ENCODE measurements at regions not wholly inside any gene's neighbourhood (a gene's known extent, or its start where the extent isn't known, plus 50 kb on each side); places are given as distances from the start of the nearest gene placed in this dataset.

- Histone ChIP-seq H2AFZ (ENCODE audit: low read length) (no peak overlapping the region), H4K20me1 (ENCODE audit: insufficient read depth, low read length) (no peaks in the 10 kb centered on the region), H3K4me2 (ENCODE audit: low read depth, low read length) (no peak overlapping the region), H3K4me1 (ENCODE audit: insufficient read depth, low read length) (no peaks in the 10 kb centered on the region), H3K27ac (ENCODE audit: extremely low read length, insufficient read depth, low read length) (no peak overlapping the region), H3K27me3 (ENCODE audit: control insufficient read depth in 1 of 2, insufficient read depth in 2 of 2, low read length in 2 of 2) (peaks cover 1 to 32% of the 10 kb centered on the region in 2 experiments; a peak in 2 of 5 replicates), H3K79me2 (ENCODE audit: insufficient read depth, low read length) (no peaks in the 10 kb centered on the region), H3K4me3 (replicated peaks in 1 of 3; ENCODE audit: insufficient read depth in 1 of 3, low read depth in 2 of 3, low read length in 3 of 3) (no peak overlapping the region), H3K9me3 (ENCODE audit: low read length) (no peaks in the 10 kb centered on the region), H3K36me3 (replicated peaks in 1 of 2; ENCODE audit: control insufficient read depth in 1 of 2, insufficient read depth in 2 of 2, low read length in 2 of 2) (no peaks in the 10 kb centered on the region), H3K9ac (ENCODE audit: insufficient read depth, low read depth, low read length) (no peak overlapping the region)
- TF ChIP-seq MNT (IDR thresholded peaks at IDR 0.05), result peak; percentile 85
- no peak for TF ChIP-seq TBX3 (IDR thresholded peaks at IDR 0.05; ENCODE audit: borderline replicate concordance)
- TF ChIP-seq NBN (conservative IDR thresholded peaks at IDR 0.05), result 0 out of 2 replicates have a peak, but pooled peaks have one; percentile 34
- TF ChIP-seq EED (CRISPR knock-in tag; IDR thresholded peaks at IDR 0.05), result no peak
- intact Hi-C loops (cut with micrococcal nuclease; ENCODE audit: unreplicated experiment), result no loop called here
- in situ Hi-C loops (cut with HindIII; ENCODE audit: extremely low pct_ligation_motif_present, low pct_unique_long_range_greater_than_20kb), result no loop called here
- no peak for FAIRE-seq
- WGBS (ENCODE audit: low lambda C conversion rate), result 55% methylated on average over 6 of the region's 7 CpGs
- no peak for DNase-seq (ENCODE audit: low spot score)
- no peak for ATAC-seq
- no TSS peak for BruUV-seq (replicated peaks)
- ChIA-PET POLR2A (no interaction called here), CTCF (ENCODE audit: low intra/inter-chr PET ratio, low total read pairs) (no interaction called here)
Observed at GRCh38 chr22:49005557-49005956, 822.1 kb downstream of the BRD1 start.

- Histone ChIP-seq H3K79me2 (ENCODE audit: insufficient read depth, low read length) (no peaks in the 10 kb centered on the region), H3K36me3 (replicated peaks in 1 of 2; ENCODE audit: control insufficient read depth in 1 of 2, insufficient read depth in 2 of 2, low read length in 2 of 2) (no peaks in the 10 kb centered on the region), H3K9ac (ENCODE audit: insufficient read depth, low read depth, low read length) (no peak overlapping the region), H4K20me1 (ENCODE audit: insufficient read depth, low read length) (no peaks in the 10 kb centered on the region), H3K4me1 (ENCODE audit: insufficient read depth, low read length) (no peaks in the 10 kb centered on the region), H3K4me2 (ENCODE audit: low read depth, low read length) (no peak overlapping the region), H2AFZ (ENCODE audit: low read length) (no peak overlapping the region), H3K9me3 (ENCODE audit: low read length) (no peaks in the 10 kb centered on the region), H3K4me3 (replicated peaks in 1 of 3; ENCODE audit: insufficient read depth in 1 of 3, low read depth in 2 of 3, low read length in 3 of 3) (no peak overlapping the region), H3K27ac (ENCODE audit: extremely low read length, insufficient read depth, low read length) (no peak overlapping the region), H3K27me3 (ENCODE audit: control insufficient read depth in 1 of 2, insufficient read depth in 2 of 2, low read length in 2 of 2) (peaks cover 0 to 27% of the 10 kb centered on the region in 2 experiments; a peak in 3 of 5 replicates)
- POLR2A ChIA-PET, result no interaction called here
- in situ Hi-C loops (cut with HindIII; ENCODE audit: extremely low pct_ligation_motif_present, low pct_unique_long_range_greater_than_20kb) (no loop called here), intact Hi-C loops (cut with micrococcal nuclease; ENCODE audit: unreplicated experiment) (no loop called here)
- DNase-seq (ENCODE audit: low spot score), result no peak
- CTCF ChIA-PET (ENCODE audit: low intra/inter-chr PET ratio, low total read pairs), result no interaction called here
- 42% methylated on average over 14 of the region's 29 CpGs for WGBS (ENCODE audit: low lambda C conversion rate)
- no peak for FAIRE-seq
- no TSS peak for BruUV-seq (replicated peaks)
- no peak for ATAC-seq
- TF ChIP-seq ZNF280D (CRISPR knock-in tag; IDR thresholded peaks at IDR 0.05) (no peak), POLR2AphosphoS5 (IDR thresholded peaks at IDR 0.05; ENCODE audit: low read depth, low read length) (no peak), ZBTB8A (CRISPR knock-in tag; IDR thresholded peaks at IDR 0.05; ENCODE audit: borderline replicate concordance, low read depth) (no peak), ZNF264 (CRISPR knock-in tag; IDR thresholded peaks at IDR 0.05) (no peak)
Observed at GRCh38 chr22:49004484-49005399, 822.9 kb downstream of the BRD1 start.

All from HepG2 (cell line).